GM18907 (cell line): ENCODE measurements at regions not wholly inside any gene's neighbourhood (a gene's known extent, or its start where the extent isn't known, plus 50 kb on each side); places are given as distances from the start of the nearest gene placed in this dataset.

Experiments used
- ATAC-seq: cut with Tn5 transposase; IDR thresholded peaks from one replicate; pipeline ENCODE4 v1.9.1; 2021; ENCODE audit warnings: mild to moderate bottlenecking, moderate library complexity; ENCODE audit not compliant: unreplicated experiment

DNA sequence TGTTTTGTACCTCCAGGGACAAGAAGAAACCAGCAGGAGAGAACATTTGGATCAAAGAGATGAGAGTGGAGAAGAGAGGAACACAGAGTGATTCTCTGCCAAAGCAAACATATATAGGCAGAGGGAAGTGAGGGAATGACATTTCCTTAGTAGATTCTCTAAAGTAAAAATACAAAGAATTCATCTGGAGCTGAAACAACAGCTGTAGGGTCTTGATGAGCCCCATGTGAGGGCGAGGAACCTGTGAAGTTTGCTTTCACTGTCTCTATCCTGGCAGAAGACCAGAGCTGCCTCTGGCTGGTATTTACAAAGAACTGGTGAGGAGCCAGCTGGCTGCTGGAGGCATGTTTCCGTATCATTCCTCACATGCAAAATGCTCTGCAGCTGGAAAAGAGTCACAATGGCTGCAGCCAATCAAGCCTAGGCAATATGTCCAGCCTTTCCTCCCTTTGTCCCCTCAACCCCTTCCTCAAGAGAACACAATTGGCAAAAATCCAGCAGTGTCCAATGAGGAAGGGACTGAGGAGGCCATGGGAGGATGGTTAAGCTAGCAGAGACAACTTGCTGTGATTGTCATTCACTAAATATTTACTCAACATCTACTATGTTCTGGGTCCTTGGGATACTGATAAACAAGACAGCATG lies 122.5 kb downstream of the PHLDA1 start:
- no peak for ATAC-seq

GRCh38 chr12:75905922-75906321 lies 125.7 kb downstream of the PHLDA1 start:
- ATAC-seq, result no peak

DNA sequence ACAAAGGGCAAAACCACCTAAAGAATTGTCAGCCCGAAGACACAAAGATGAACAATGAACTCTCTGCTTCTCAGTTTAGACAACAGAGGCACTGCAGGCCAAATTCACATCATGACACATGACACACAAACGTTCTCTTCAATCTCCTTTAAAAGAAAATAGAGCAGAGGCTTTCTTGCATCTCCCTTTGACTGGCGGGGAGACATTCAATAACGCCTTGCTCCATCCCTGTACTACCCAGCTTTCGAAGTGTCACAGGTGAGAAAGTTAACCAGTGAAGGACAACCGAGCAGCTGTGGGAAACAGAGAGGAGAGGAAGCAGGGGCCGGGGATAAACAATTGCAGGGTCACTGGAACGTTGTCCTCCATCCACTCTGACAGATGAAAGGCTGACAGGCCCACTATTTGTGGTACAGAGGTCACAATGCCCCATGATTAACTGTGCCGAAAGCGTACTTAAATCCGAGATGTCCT lies 130.8 kb downstream of the PHLDA1 start:
- no peak for ATAC-seq

- ATAC-seq, result no peak
Observed at GRCh38 chr12:75900226-75900625, 131.3 kb downstream of the PHLDA1 start.

- ATAC-seq, result no peak
Observed at GRCh38 chr12:75894965-75895754, 136.4 kb downstream of the PHLDA1 start.

- no peak for ATAC-seq
Observed at GRCh38 chr12:75893765-75894164, 137.8 kb downstream of the PHLDA1 start.

DNA sequence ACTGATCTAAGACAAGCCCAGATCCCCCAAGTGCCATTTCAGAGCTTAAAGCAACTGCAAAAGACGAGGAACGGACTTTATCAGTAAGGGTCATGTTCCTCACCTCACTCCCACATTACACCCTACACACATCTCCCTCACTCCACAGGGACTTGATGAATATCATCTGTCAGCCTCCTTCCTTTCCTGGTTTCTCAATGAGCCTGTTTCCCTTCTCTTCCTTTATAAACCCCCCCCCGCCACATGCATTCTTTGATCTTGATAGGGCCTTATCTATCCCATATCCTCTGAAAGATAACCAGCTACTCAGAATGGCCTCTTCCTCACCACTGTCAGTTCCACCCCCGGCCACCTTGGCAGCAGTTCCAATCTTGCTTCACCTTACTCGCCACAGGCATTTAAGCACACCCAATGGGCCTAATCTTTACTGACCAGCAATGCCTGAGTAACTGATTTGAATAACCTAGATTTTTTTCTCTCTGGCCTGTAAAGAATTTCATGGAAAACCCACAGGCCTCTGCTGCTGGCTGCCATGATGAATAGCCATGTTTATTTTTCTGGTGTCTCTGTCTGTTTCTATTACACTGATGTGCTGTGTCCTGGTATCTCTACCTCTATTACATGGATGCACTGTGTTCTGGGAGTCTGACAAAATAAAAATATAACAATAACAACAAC lies 138.7 kb downstream of the PHLDA1 start:
- no peak for ATAC-seq

- ATAC-seq, result no peak
Observed at GRCh38 chr12:75891072-75891471, 140.5 kb downstream of the PHLDA1 start.

DNA sequence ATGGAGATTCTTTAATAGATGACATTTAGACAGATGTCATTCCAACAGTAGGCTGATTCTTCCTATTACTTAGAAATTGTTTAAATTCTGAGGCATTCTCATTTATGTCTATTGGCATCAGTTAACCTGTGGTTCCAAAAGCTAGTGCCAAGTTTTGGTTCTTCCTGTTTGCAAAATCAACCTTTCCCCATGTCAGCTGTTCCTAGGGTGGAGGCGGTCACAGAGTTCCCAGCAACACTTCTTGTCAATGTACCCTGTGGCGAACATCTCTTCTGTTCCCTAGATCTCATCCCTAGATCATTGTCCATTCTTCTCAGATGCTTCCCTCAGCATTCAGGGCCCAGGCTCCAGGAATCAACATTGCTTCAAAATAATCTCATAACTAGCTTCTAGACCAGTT lies 140.9 kb downstream of the PHLDA1 start:
- no peak for ATAC-seq

DNA sequence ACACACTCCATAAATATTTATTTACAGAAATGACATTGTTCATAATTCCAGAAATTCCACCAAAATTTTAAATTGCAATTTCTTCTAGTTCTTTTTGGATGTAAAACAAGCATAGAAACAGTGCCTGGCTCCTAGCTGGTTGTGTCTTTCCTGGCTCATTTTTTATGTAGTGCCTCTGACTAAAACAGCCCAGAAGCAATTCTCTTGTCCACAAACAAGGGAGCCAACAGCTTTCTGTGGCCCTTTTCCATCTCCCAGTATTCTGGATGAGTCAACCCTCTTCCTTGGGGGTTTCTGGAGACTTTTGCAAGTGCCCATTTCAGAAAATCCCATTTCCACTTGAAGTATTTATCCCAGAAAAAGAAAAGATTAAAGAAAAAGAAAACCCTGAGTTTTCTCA lies 141.4 kb downstream of the PHLDA1 start:
- no peak for ATAC-seq

GRCh38 chr12:75888874-75889613 lies 142.5 kb downstream of the PHLDA1 start:
- ATAC-seq, result no peak

DNA sequence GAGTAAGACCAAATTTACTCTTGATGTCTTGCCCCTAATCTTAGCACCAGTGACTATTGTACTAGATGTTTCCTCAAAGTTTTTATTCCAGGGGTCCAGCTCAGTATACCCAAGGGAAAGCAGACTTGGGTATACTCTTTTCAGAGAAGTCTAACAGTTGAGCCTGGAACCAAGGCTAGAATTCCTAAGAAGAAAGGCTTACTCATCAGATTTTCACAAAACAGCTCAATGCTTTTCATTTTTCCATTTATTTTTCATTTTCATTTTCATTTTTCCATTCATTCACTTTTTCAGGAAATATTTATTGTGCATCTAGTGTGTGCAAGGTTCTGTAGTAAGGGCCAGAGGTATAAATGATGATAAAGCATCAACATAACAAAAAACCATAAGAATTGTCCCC lies 143.2 kb downstream of the PHLDA1 start:
- ATAC-seq, result no peak

GRCh38 chr12:75887979-75888378 lies 143.6 kb downstream of the PHLDA1 start:
- ATAC-seq, result no peak

- no peak for ATAC-seq
Observed at GRCh38 chr12:75884465-75884985, 147.1 kb downstream of the PHLDA1 start.

DNA sequence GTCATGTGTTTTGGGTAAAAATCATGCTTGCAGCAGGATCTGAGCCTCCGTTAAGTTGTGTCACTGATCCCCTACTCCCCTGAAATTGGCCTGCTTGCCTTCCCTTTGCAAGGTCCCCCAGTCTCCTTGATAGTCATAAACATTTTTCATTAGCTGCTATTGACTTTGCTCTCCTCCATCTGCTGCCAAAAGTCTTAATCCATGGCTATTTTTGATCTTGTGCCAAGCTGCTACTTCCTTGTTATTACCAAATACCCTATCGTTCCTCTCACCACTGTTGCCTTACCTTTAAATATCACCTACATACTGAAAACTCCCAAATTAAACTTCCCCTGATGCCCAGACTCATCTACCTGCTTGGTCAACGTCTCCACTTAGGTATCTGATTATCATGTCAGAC lies 148.3 kb downstream of the PHLDA1 start:
- ATAC-seq, result no peak

- no peak for ATAC-seq
Observed at GRCh38 chr12:75882421-75882820, 149.2 kb downstream of the PHLDA1 start.

DNA sequence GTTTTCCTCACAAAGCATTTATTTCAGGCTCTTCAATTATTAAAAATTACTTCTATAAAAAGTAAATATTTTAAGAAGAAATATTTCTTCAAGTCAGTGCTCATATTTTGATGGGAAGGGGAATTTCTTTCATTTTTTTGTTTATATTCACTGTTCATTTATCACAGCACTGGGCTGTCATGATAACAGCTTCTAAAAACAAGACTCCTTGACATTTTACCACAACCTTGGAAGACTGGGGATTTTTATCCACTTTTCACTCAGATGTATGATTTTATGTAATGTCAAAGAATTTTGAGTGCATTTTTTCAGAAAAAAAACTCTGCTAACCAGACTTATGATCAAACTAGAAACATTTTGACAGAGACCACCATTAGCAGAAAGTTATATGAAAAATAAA lies 149.7 kb downstream of the PHLDA1 start:
- no peak for ATAC-seq

DNA sequence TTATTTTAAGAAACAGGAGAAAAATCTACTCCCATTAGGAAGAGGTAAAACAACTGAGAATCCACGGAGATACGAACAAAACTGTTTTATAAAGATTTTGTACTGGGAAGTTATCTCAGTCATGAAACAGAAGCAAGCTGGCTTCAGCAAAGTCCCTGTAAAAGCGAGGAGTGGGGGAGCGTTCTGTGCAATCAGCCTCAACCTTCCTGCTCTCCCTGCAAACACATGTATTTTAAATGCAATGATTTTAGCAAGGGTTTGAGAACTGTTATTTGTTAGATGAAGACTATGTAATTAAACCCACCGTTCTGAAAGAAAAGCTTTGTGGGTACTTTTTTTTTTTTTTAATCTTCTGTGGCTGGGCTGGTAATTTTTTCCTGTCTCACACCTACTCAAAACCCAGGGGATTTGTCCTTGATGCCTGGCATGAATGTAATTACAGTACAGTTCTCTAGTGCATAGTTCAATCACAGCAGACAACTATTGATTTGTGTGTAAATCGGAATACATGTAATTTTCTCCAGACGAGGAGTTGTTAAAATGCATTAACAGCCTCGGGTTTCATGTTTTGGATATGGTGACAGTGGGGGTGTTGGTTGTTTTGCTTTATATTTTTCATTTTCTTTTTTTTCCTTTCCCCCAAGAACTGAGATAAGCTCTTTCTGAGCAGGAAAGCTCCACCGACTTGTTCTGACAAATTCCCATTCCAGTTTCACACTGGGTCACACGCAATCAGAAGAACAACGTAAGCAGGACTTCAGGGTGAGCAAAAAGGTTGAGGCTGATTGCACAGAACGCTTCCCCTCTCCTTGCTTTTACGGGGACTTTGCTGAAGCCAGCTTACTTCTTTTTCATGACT lies 153.6 kb downstream of the PHLDA1 start:
- no peak for ATAC-seq

GRCh38 chr12:75876832-75877762 lies 154.5 kb downstream of the PHLDA1 start:
- no peak for ATAC-seq
